ENCODE measurements at regions not wholly inside any gene's neighbourhood (a gene's known extent, or its start where the extent isn't known, plus 50 kb on each side); places are given as distances from the start of the nearest gene placed in this dataset.

GRCh38 chr13:76378767-76379166 is 507.4 kb downstream of the KCTD12 start:
- Mint-ChIP-seq H3K4me1 (no peaks in the 10 kb centered on the region), H3K27ac (no peak overlapping the region), H3K4me3 (no peak overlapping the region), H3K36me3 (no peaks in the 10 kb centered on the region), H3K9me3 (no peaks in the 10 kb centered on the region), H3K27me3 (no peaks in the 10 kb centered on the region)
- ATAC-seq, result no peak

GRCh38 chr13:76363682-76364289 is 522.4 kb downstream of the KCTD12 start:
- Mint-ChIP-seq H3K4me1 (no peaks in the 10 kb centered on the region), H3K27ac (no peak overlapping the region), H3K27me3 (no peaks in the 10 kb centered on the region), H3K9me3 (no peaks in the 10 kb centered on the region), H3K36me3 (no peaks in the 10 kb centered on the region), H3K4me3 (no peak overlapping the region)
- ATAC-seq, result no peak

- H3K36me3 Mint-ChIP-seq, result no peaks in the 10 kb centered on the region
- no peak overlapping the region for H3K4me3 Mint-ChIP-seq
- no peaks in the 10 kb centered on the region for H3K27me3 Mint-ChIP-seq
- H3K9me3 Mint-ChIP-seq, result no peaks in the 10 kb centered on the region
- no peak for ATAC-seq
- no peak overlapping the region for H3K27ac Mint-ChIP-seq
- no peaks in the 10 kb centered on the region for H3K4me1 Mint-ChIP-seq
These were observed 524.3 kb downstream of the KCTD12 start for GRCh38 chr13:76361868-76362267.

GRCh38 chr13:76351541-76352229 is 534.5 kb downstream of the KCTD12 start:
- Mint-ChIP-seq H3K27ac (no peak overlapping the region), H3K4me3 (no peak overlapping the region), H3K27me3 (no peaks in the 10 kb centered on the region), H3K36me3 (no peaks in the 10 kb centered on the region), H3K4me1 (no peaks in the 10 kb centered on the region), H3K9me3 (no peaks in the 10 kb centered on the region)
- ATAC-seq, result no peak

GRCh38 chr13:76350399-76350798 is 535.8 kb downstream of the KCTD12 start:
- Mint-ChIP-seq H3K4me3 (no peak overlapping the region), H3K9me3 (no peaks in the 10 kb centered on the region), H3K27ac (no peak overlapping the region), H3K27me3 (no peaks in the 10 kb centered on the region), H3K4me1 (no peaks in the 10 kb centered on the region), H3K36me3 (no peaks in the 10 kb centered on the region)
- ATAC-seq, result no peak

GRCh38 chr13:76349700-76350099 is 536.5 kb downstream of the KCTD12 start:
- Mint-ChIP-seq H3K27ac (no peak overlapping the region), H3K9me3 (no peaks in the 10 kb centered on the region), H3K36me3 (no peaks in the 10 kb centered on the region), H3K4me3 (no peak overlapping the region), H3K27me3 (no peaks in the 10 kb centered on the region), H3K4me1 (no peaks in the 10 kb centered on the region)
- ATAC-seq, result no peak

GRCh38 chr13:76339649-76340048 is 546.6 kb downstream of the KCTD12 start:
- no peak for ATAC-seq
- Mint-ChIP-seq H3K27ac (no peak overlapping the region), H3K9me3 (peaks cover 5% of the 10 kb centered on the region), H3K4me1 (no peaks in the 10 kb centered on the region), H3K4me3 (no peak overlapping the region), H3K27me3 (no peaks in the 10 kb centered on the region), H3K36me3 (no peaks in the 10 kb centered on the region)

- no peaks in the 10 kb centered on the region for H3K36me3 Mint-ChIP-seq
- H3K27me3 Mint-ChIP-seq, result no peaks in the 10 kb centered on the region
- no peak for ATAC-seq
- H3K4me3 Mint-ChIP-seq, result no peak overlapping the region
- no peak overlapping the region for H3K27ac Mint-ChIP-seq
- H3K4me1 Mint-ChIP-seq, result no peaks in the 10 kb centered on the region
- H3K9me3 Mint-ChIP-seq, result no peaks in the 10 kb centered on the region
These were observed 548.2 kb downstream of the KCTD12 start for GRCh38 chr13:76338003-76338402.

- Mint-ChIP-seq H3K27ac (no peak overlapping the region), H3K4me3 (no peak overlapping the region), H3K27me3 (no peaks in the 10 kb centered on the region), H3K36me3 (no peaks in the 10 kb centered on the region), H3K4me1 (no peaks in the 10 kb centered on the region), H3K9me3 (no peaks in the 10 kb centered on the region)
- no peak for ATAC-seq
These were observed 549.0 kb downstream of the KCTD12 start for GRCh38 chr13:76336889-76337844.

- no peak overlapping the region for H3K4me3 Mint-ChIP-seq
- no peaks in the 10 kb centered on the region for H3K4me1 Mint-ChIP-seq
- no peaks in the 10 kb centered on the region for H3K36me3 Mint-ChIP-seq
- H3K9me3 Mint-ChIP-seq, result peaks cover 3% of the 10 kb centered on the region
- H3K27ac Mint-ChIP-seq, result no peak overlapping the region
- no peaks in the 10 kb centered on the region for H3K27me3 Mint-ChIP-seq
- ATAC-seq, result no peak
These were observed 550.7 kb downstream of the KCTD12 start for GRCh38 chr13:76335463-76335862.

GRCh38 chr13:76331943-76332712 is 554.1 kb downstream of the KCTD12 start:
- Mint-ChIP-seq H3K27ac (no peak overlapping the region), H3K9me3 (peaks cover 3% of the 10 kb centered on the region), H3K4me1 (no peaks in the 10 kb centered on the region), H3K36me3 (no peaks in the 10 kb centered on the region), H3K4me3 (no peak overlapping the region), H3K27me3 (no peaks in the 10 kb centered on the region)
- ATAC-seq, result no peak

- peaks cover 3% of the 10 kb centered on the region for H3K9me3 Mint-ChIP-seq
These were observed 555.4 kb downstream of the KCTD12 start for GRCh38 chr13:76330761-76331160.

GRCh38 chr13:76329866-76330580 is 556.2 kb downstream of the KCTD12 start:
- no peak for ATAC-seq
- no peak overlapping the region for H3K4me3 Mint-ChIP-seq
- H3K4me1 Mint-ChIP-seq, result no peaks in the 10 kb centered on the region
- H3K27me3 Mint-ChIP-seq, result no peaks in the 10 kb centered on the region
- H3K36me3 Mint-ChIP-seq, result no peaks in the 10 kb centered on the region
- H3K27ac Mint-ChIP-seq, result no peak overlapping the region
- peaks cover 3% of the 10 kb centered on the region for H3K9me3 Mint-ChIP-seq

More at GRCh38 chr13:76330761-76331160, 555.4 kb downstream of the KCTD12 start:
- no peaks in the 10 kb centered on the region for H3K4me1 Mint-ChIP-seq
- no peaks in the 10 kb centered on the region for H3K36me3 Mint-ChIP-seq
- no peak for ATAC-seq
- no peak overlapping the region for H3K4me3 Mint-ChIP-seq
- no peak overlapping the region for H3K27ac Mint-ChIP-seq
- H3K27me3 Mint-ChIP-seq, result no peaks in the 10 kb centered on the region

GRCh38 chr13:76329004-76329403 is 557.2 kb downstream of the KCTD12 start:
- Mint-ChIP-seq H3K36me3 (no peaks in the 10 kb centered on the region), H3K27ac (no peak overlapping the region), H3K4me3 (no peak overlapping the region), H3K27me3 (no peaks in the 10 kb centered on the region), H3K4me1 (no peaks in the 10 kb centered on the region), H3K9me3 (peaks cover 3% of the 10 kb centered on the region)
- no peak for ATAC-seq
